Erythroblast (primary cell): ENCODE measurements at regions not wholly inside any gene's neighbourhood (a gene's known extent, or its start where the extent isn't known, plus 50 kb on each side); places are given as distances from the start of the nearest gene placed in this dataset.

Experiments
- GATA1 ChIP-seq: IDR thresholded peaks from 2 replicates; pipeline ENCODE4 v1.6.1; 2011; ENCODE audit warnings: low read depth, mild to moderate bottlenecking, control low read depth, low read length, moderate library complexity
- POLR2A ChIP-seq: IDR thresholded peaks from 2 replicates; pipeline ENCODE4 v1.6.1; 2011; ENCODE audit warnings: mild to moderate bottlenecking, low read length

DNA sequence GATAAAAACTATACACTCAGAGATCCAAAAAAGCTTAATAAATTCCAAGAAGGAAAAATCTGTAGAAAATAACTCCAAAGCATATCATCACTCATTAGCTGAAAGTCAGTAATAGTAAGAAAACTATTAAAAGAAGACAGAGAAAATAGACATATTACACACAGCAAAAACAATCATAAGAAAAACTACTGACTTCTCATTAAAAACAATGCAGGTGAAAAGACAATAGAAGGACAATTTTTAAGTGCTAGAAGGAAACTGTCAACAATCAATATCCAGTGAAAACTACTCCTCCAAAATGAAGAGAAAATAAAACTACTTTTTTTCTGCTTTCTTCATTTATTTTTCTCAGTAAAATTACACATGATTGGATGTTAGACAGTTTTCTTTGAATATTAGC, 56.5 kb downstream of the BLID start:
- TF ChIP-seq POLR2A = no peak
- TF ChIP-seq GATA1 = no peak
